ENCODE measurements at regions not wholly inside any gene's neighbourhood (a gene's known extent, or its start where the extent isn't known, plus 50 kb on each side); places are given as distances from the start of the nearest gene placed in this dataset.

DNA sequence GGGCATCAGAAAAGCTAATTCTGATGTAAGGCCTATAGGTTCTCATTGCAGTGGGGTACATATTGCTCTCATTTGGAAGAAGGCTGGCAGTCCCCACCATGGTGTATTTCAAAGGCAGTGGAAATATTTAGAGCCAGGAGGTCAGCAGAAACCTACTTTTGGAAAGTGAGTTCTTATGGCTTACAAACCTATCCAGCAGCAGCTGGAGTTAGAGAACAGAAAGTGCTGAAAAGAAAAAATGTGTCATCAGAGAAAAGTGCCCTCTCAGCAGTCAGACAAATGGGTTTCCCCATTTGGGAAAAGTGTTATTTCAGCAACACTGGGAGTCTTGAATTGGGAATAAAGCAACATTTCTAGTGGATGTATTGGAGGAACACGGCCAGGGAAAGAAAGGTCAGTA is 105.7 kb upstream of the IGFBP3 start:
- DNase-seq, result no peak

GRCh38 chr7:46024263-46024916 is 103.3 kb upstream of the IGFBP3 start:
- DNase-seq, result no peak

DNA sequence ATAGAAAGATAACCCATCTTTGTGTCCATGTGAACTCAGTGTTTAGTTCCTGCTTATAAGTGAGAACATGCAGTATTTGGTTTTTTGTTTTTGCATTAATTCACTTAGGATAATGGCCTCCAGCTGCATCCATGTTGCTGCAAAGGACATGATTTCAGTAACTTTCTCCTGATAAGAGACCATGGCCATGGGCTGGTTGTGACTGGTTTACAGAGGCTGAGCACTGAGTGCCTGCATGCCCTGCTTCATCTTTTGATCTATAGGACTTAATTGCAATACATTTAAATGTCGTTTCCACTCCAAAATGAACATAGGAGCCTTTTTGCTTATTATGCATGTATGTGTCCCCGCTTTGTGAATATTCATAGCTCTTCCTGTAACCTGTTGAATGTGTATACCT is 101.3 kb upstream of the IGFBP3 start:
- DNase-seq, result no peak

- DNase-seq, result peak; percentile 2
Observed at GRCh38 chr7:46015107-46015868, 94.2 kb upstream of the IGFBP3 start.

- DNase-seq, result no peak
Observed at GRCh38 chr7:46011501-46011900, 90.4 kb upstream of the IGFBP3 start.

DNA sequence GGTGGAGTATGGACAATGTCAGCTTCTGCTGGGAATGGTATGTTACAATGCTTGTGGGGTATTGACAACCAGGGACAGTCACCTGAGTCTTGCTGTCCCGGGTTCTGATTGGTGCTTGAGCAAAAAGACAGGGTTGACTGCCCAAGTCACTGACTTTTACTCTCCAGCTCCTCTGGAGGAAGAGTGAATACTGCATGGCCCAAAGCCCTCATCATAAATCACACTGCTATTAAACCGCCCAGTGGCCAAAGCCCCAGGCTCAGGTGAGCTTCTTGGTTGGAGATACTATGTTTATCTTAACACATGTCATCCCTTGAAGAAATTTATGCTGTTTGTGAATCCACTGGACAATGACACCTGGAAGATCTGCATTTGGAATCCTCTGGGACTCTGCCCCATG is 90.0 kb upstream of the IGFBP3 start:
- DNase-seq, result no peak

DNA sequence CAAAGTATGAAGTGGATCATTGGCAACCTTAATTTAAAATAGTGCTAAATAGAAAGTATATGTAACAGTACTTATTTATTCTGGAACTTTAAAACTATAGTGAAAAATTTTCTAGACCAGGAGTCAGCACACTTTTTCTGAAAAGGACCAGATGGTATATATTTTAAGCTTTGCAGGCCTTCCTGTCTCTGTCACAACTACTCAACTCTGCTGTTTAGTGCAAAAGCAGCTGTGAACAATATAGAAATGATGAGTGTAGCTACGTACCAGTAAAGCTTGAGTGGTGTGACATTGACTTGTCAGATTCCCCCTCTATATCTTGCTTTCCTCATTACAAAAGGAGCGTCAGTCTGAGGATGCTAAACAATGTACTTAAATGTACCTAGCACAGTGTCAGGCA is 88.1 kb upstream of the IGFBP3 start:
- DNase-seq, result no peak

DNA sequence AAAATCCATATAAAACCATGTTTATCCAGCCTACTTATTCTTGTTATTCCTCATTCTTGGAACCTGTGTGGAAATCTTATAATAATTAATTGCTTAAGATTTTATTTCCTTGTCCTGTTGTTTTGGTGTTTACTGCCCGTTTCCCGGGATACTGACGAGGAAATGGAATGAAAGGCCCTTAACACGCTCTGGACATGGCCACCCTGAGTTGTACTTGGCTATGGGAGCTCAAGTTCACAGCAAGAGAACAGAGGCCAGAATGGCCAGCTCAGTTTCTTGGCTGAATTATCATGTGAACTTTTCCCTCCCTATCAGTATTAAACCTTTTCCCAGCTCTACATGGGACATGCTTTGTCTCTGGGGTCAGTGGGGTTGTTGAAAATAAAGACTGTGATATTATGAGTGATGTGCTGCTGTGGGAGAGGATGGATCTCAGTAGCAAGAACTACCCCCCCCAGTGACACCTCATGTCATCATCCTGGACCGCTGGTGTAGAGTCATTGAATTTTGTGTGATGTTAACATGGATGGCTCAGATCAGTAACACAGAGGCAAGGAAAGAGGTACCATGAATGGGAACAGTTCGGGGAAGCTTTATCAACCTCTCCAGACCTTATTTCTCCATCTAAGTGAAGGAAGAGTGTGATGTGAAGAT is 87.0 kb upstream of the IGFBP3 start:
- no peak for DNase-seq

DNA sequence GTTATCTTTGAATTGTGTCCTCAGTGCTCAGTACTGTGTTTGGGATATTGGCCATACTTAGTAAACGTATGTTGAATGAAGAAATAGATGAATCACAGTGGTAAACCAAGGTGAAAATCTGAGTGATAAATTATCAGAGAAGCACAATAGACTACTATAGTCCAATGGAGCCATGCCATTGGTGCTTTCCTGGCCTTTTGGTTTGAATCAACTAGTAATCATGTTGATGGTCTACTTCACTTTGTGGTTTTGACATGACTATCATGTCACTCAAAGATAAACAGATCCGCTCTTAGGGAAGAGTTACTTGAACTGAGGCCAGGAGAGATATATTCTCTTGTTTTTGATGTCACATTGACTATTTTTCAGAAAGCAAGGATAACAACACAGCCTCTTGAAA is 86.1 kb upstream of the IGFBP3 start:
- DNase-seq, result no peak

DNA sequence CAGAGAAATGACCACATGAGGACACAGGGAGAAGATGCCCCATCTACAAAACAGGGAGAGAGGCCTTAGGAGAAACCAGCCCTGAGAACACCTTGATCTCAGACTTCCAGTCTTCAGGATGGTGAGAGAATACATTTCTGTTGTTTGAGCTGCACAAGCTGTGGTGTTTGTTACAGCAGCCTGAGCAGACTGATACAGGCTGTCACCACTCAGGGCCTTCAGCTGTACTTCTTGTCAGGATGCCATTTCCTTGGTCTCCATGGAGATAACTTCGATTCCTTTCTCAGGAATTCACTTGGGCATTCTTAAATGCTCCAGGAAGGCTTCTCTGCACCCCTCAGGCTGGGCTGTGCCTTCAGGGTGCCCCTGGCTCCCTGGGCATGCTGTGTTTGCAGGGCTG is 85.7 kb upstream of the IGFBP3 start:
- no peak for DNase-seq

GRCh38 chr7:46006212-46006611 is 85.1 kb upstream of the IGFBP3 start:
- DNase-seq, result no peak

DNA sequence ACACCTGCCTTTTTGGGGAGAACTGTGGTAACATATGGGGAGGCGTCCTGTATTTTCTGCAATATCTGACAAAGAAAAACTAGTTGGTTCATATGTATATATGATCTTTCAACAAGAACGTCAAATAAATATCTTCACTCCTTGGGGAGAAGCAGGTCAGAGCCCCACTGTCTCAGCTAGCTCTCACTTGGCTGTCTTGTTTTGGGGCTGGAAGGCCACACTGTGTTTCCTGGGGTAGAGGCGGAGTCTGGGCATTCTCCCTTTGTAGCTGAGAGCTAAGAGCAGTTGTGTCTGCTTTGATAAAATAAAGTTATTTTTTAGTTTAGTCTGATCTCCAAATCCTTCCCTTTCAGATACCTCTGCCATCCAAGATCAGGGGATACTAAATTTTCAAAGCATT is 83.9 kb upstream of the IGFBP3 start:
- DNase-seq, result no peak

DNA sequence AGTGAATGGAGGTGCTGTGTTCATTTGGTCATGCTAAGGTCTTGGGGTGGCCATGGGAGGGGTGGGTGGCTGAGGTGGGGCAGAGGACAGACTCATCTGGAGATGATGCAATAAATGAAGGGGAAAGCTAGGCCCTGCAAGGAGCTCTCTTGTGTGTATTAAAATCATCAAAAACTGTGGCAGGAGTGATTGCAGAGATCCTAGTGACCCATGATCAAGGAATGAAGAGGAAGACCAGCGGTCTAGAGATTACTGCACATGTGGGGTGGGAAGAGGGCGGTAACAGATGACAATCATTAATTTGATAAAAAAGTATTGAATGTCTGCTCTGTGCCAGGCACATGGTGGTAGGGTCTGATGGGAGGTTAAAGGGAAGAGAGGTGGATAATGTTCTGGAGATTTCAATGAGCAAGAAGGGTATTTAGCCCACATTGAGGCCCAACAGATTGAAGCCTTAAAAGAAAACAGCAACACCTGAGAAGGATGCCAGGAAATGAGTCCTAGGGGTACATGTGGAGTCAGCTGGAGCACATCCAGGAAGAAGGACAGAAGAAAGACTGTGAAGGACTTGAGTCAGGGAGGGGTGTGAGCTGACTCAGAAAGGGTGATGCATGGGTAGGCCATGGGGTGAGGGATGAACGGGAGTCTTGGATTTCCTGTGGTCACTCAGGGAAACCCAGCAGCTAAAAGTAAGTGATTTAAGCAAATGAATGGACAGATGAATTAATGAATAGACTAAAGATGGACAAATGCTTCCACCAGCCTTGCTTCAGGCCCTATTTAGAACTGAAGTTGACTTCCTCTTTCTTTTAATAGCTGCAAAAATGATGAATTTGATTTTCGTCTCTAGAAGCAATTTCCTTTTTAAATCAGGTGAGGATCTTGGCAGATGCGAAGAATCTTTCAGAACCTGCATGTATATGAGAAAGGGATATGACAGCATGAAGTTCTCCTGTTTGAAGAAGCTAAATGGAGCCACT is 83.1 kb upstream of the IGFBP3 start:
- DNase-seq, result no peak

GRCh38 chr7:46003161-46003560 is 82.1 kb upstream of the IGFBP3 start:
- no peak for DNase-seq

- no peak for DNase-seq
Observed at GRCh38 chr7:46000513-46000912, 79.4 kb upstream of the IGFBP3 start.

DNA sequence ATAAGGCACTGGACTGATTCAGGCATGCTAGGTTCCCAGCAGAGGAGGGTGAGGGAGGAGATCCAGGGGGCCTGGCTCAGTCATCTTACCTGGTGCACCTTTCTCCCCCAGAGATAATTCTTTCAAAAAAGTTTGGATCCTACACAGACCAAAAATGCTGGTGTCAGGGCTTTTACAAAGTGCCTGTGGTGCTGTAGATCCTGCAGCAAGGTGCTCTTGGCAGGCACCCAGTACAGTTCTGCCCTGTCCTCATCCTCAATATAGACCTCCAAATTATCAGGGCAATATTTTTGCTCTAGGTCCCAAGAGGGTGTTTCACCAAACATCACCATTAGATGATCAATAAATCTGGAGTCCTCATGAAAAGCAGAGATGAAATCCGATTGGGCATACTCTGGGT is 78.5 kb upstream of the IGFBP3 start:
- DNase-seq, result no peak

DNA sequence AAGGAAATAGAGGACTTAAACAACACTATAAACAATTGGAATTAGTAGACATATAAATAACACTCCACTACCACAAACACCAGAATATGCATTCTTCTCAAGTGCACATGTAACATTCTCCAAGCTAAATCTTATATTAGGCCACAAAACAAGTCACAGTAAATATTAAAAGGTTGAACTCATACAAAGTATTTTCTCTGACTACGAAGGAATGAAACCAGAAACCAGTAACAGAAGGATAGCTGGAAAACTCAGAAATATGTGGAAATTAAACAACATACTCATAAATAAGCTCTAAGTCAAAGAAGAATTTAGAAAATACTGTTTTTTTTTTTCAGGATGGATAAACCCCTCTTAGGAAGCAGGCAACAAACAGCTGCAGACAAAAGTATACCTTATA is 77.4 kb upstream of the IGFBP3 start:
- no peak for DNase-seq

DNA sequence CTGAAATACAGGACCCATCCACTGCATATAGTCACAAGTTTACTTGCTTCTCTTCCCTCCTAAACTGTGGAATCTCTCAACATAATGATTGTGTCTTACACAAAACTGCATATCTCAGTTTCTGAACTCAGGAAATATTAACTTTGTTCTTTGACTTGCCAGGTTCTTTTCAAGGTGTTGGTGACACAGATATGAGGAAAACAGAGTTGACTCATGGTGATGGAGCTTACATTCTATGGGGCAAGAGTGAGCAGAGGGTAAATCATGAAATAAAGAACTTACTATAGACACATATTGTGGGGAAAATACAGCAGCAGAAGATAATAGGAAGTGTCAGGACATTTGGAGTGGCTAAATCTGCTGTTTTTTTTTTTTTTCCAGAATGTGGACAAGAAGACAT is 72.5 kb upstream of the IGFBP3 start:
- DNase-seq, result no peak

- no peak for DNase-seq
Observed at GRCh38 chr7:45992826-45993225, 71.8 kb upstream of the IGFBP3 start.

GRCh38 chr7:45990276-45990675 is 69.2 kb upstream of the IGFBP3 start:
- DNase-seq, result no peak

DNA sequence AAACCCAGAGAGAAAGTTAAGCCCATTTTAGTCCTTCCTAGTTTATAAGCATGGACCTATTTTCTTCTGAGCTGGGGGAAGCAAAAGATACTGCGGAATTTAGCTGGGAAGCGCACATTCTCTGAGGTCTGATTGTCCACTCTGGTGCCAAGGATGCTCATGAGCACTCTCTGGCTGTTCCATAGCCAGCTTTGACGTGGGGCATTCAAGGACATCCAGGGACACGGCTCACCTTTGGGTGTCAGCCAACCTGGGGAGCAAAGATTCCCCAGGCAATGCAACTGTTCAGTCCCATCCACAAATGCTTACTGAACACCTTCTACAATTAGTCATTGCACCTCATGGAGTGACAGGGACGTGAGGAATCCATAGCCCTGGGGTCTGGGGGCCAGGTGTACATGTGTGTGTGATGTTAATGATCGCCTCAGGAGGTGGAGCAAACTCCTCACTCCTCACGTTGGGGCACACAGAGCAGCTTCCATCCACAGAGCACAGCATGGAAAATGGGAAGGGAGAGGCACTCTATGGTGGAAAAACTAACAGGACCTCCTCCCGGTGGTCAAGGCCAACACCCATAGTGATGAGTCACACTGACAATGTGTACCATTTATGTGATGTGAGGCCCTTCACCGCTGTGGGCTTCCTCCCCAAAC is 67.5 kb upstream of the IGFBP3 start:
- no peak for DNase-seq

DNA sequence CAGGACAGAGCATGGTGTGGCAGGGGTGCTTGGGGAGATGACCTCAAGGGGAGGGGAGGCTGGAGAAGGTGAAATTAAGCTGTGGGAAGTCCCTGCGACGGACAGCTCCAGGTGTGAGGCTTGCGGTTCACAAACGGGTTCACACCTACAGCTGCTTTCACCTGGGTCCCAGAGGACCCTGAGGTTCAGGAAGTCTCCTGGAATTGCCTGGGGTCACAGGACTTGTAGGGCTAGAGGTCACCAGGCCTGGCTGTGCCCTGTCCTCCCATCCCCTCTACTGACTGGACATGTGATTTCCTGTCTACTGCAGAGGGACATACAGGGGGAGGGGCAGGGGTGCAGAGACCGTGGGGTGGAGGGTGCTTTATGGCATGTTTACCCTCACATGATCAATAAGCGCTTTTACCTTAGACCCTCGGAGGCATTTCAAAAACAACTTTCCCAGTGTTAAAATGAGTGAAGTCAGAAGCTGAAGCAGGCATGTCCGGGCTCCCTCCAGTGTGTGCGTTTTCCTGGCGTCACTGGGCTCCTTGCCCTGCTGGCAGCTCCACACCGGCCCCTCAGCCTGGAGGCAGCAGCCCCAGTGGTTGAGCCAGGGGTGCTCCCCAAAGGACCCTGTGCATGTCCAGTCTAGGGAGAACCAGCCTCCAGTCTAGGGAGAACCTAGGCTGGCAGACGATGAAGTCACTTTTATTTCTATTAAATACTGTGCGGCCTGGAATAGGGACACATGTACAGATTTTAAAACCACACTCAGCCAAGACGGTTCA is 66.6 kb upstream of the IGFBP3 start:
- no peak for DNase-seq

Measured in NCI-H2171 treated with DMSO at 0.1 percent for 48 hours (cell line).